Activated CD4-positive, alpha-beta memory T cell treated with anti-CD3 and anti-CD28 coated beads for 36 hours (primary cell): ENCODE measurements at regions not wholly inside any gene's neighbourhood (a gene's known extent, or its start where the extent isn't known, plus 50 kb on each side); places are given as distances from the start of the nearest gene placed in this dataset.

Source experiments
- CTCF ChIA-PET: fragments of 350-600 bp; sonication (Branson Sonifier 250); formaldehyde crosslinking; loops from one replicate; lab custom pipeline; 2021; ENCODE audit warnings: antibody characterized with exemption, inconsistent platforms; lab: Charles Lee
- POLR2A ChIA-PET: fragments of 350-600 bp; sonication (Branson Sonifier 250); formaldehyde crosslinking; loops from one replicate; lab custom pipeline; 2021; ENCODE audit warnings: antibody characterized with exemption; lab: Charles Lee
- DNase-seq: peaks from one replicate; pipeline ENCODE4 v3.0.0-alpha.2; 2020
- H3K27ac Mint-ChIP-seq: one replicate; pipeline ENCODE4 v1.8.0; 2021; ENCODE audit warnings: mixed read lengths
- H3K27me3 Mint-ChIP-seq: one replicate; pipeline ENCODE4 v1.8.0; 2021; ENCODE audit warnings: mixed read lengths
- H3K36me3 Mint-ChIP-seq: one replicate; pipeline ENCODE4 v1.8.0; 2021; ENCODE audit warnings: mixed read lengths
- H3K4me1 Mint-ChIP-seq: one replicate; pipeline ENCODE4 v1.8.0; 2021; ENCODE audit warnings: low read depth, mixed read lengths
- H3K4me3 Mint-ChIP-seq: one replicate; pipeline ENCODE4 v1.8.0; 2021; ENCODE audit warnings: mild to moderate bottlenecking, mixed read lengths
- H3K9me3 Mint-ChIP-seq: one replicate; pipeline ENCODE4 v1.8.0; 2021; ENCODE audit warnings: mixed read lengths
- intact Hi-C: fragments of 100-400 bp; cut with micrococcal nuclease; formaldehyde crosslinking; loops from one replicate; pipeline ENCODE4 v1.15.1; 2023

- ChIA-PET CTCF (interaction anchor here (1.1 kb wide), 1 partner anchor 233 kb away, joined by 3 read pairs; no protein-coding TSS in a partner anchor), POLR2A (no interaction called here)
- no peak for DNase-seq
- Mint-ChIP-seq H3K4me3 (no peak overlapping the region), H3K27me3 (no peaks in the 10 kb centered on the region), H3K4me1 (peaks cover 7% of the 10 kb centered on the region), H3K9me3 (no peaks in the 10 kb centered on the region), H3K27ac (no peak overlapping the region), H3K36me3 (no peaks in the 10 kb centered on the region)
- intact Hi-C loops, result no loop called here
Measured at GRCh38 chr17:79159471-79159870, 84.8 kb downstream of the ENGASE start.

GRCh38 chr17:79156463-79157095 lies 82.0 kb downstream of the ENGASE start:
- Mint-ChIP-seq H3K9me3 (no peaks in the 10 kb centered on the region), H3K4me1 (peaks cover 7% of the 10 kb centered on the region), H3K27ac (no peak overlapping the region), H3K36me3 (no peaks in the 10 kb centered on the region), H3K27me3 (peaks cover 1% of the 10 kb centered on the region), H3K4me3 (no peak overlapping the region)
- DNase-seq, result no peak
- ChIA-PET CTCF (no interaction called here), POLR2A (no interaction called here)
- intact Hi-C loops, result no loop called here

- Mint-ChIP-seq H3K36me3 (no peaks in the 10 kb centered on the region), H3K9me3 (no peaks in the 10 kb centered on the region), H3K4me1 (no peaks in the 10 kb centered on the region), H3K4me3 (no peak overlapping the region), H3K27me3 (peaks cover 1% of the 10 kb centered on the region), H3K27ac (no peak overlapping the region)
- ChIA-PET CTCF (no interaction called here), POLR2A (no interaction called here)
- no peak for DNase-seq
- intact Hi-C loops, result no loop called here
Measured at GRCh38 chr17:79155701-79156100, 81.1 kb downstream of the ENGASE start.

- CTCF ChIA-PET, result no interaction called here
- DNase-seq, result no peak
- no peaks in the 10 kb centered on the region for H3K36me3 Mint-ChIP-seq
- no peaks in the 10 kb centered on the region for H3K9me3 Mint-ChIP-seq
- no peaks in the 10 kb centered on the region for H3K4me1 Mint-ChIP-seq
- no peak overlapping the region for H3K4me3 Mint-ChIP-seq
- intact Hi-C loops, result no loop called here
- no peak overlapping the region for H3K27ac Mint-ChIP-seq
- POLR2A ChIA-PET, result no interaction called here
- peaks cover 4% of the 10 kb centered on the region for H3K27me3 Mint-ChIP-seq
Measured at GRCh38 chr17:79154951-79155585, 80.4 kb downstream of the ENGASE start.

GRCh38 chr17:79154446-79154845 lies 79.8 kb downstream of the ENGASE start:
- no peak overlapping the region for H3K27ac Mint-ChIP-seq
- no peak for DNase-seq
- H3K4me3 Mint-ChIP-seq, result no peak overlapping the region
- H3K36me3 Mint-ChIP-seq, result no peaks in the 10 kb centered on the region
- POLR2A ChIA-PET, result no interaction called here
- H3K4me1 Mint-ChIP-seq, result no peaks in the 10 kb centered on the region
- H3K27me3 Mint-ChIP-seq, result peaks cover 6% of the 10 kb centered on the region
- intact Hi-C loops, result no loop called here
- H3K9me3 Mint-ChIP-seq, result no peaks in the 10 kb centered on the region
- CTCF ChIA-PET, result no interaction called here

- Mint-ChIP-seq H3K9me3 (no peaks in the 10 kb centered on the region), H3K36me3 (no peaks in the 10 kb centered on the region), H3K4me1 (no peaks in the 10 kb centered on the region), H3K27ac (no peak overlapping the region), H3K4me3 (no peak overlapping the region), H3K27me3 (peaks cover 6% of the 10 kb centered on the region)
- ChIA-PET CTCF (no interaction called here), POLR2A (no interaction called here)
- intact Hi-C loops, result no loop called here
- no peak for DNase-seq
Measured at GRCh38 chr17:79153367-79154130, 78.9 kb downstream of the ENGASE start.

- CTCF ChIA-PET, result no interaction called here
- intact Hi-C loops, result no loop called here
- no peaks in the 10 kb centered on the region for H3K4me1 Mint-ChIP-seq
- peaks cover 6% of the 10 kb centered on the region for H3K27me3 Mint-ChIP-seq
- no peak overlapping the region for H3K4me3 Mint-ChIP-seq
- no peak overlapping the region for H3K27ac Mint-ChIP-seq
- no peak for DNase-seq
- H3K9me3 Mint-ChIP-seq, result no peaks in the 10 kb centered on the region
- POLR2A ChIA-PET, result no interaction called here
- no peaks in the 10 kb centered on the region for H3K36me3 Mint-ChIP-seq
Measured at GRCh38 chr17:79152636-79153035, 78.0 kb downstream of the ENGASE start.

- H3K27me3 Mint-ChIP-seq, result peaks cover 6% of the 10 kb centered on the region
- H3K9me3 Mint-ChIP-seq, result no peaks in the 10 kb centered on the region
- intact Hi-C loops, result no loop called here
- ChIA-PET POLR2A (no interaction called here), CTCF (no interaction called here)
- no peak overlapping the region for H3K27ac Mint-ChIP-seq
- no peak overlapping the region for H3K4me3 Mint-ChIP-seq
- DNase-seq, result no peak
- H3K4me1 Mint-ChIP-seq, result no peaks in the 10 kb centered on the region
- H3K36me3 Mint-ChIP-seq, result no peaks in the 10 kb centered on the region
Measured at GRCh38 chr17:79152110-79152509, 77.5 kb downstream of the ENGASE start.

- POLR2A ChIA-PET, result no interaction called here
- Mint-ChIP-seq H3K36me3 (no peaks in the 10 kb centered on the region), H3K4me3 (no peak overlapping the region), H3K9me3 (no peaks in the 10 kb centered on the region), H3K27ac (no peak overlapping the region), H3K4me1 (no peaks in the 10 kb centered on the region), H3K27me3 (peaks cover 6% of the 10 kb centered on the region)
- CTCF ChIA-PET, result no interaction called here
- no peak for DNase-seq
- intact Hi-C loops, result no loop called here
Measured at GRCh38 chr17:79150799-79151198, 76.2 kb downstream of the ENGASE start.

GRCh38 chr17:79150035-79150733 lies 75.6 kb downstream of the ENGASE start:
- Mint-ChIP-seq H3K4me1 (no peaks in the 10 kb centered on the region), H3K27me3 (peaks cover 6% of the 10 kb centered on the region), H3K27ac (no peak overlapping the region), H3K36me3 (no peaks in the 10 kb centered on the region), H3K9me3 (no peaks in the 10 kb centered on the region), H3K4me3 (no peak overlapping the region)
- no peak for DNase-seq
- ChIA-PET CTCF (no interaction called here), POLR2A (no interaction called here)
- intact Hi-C loops, result no loop called here

GRCh38 chr17:79148584-79148983 lies 74.0 kb downstream of the ENGASE start:
- no peaks in the 10 kb centered on the region for H3K4me1 Mint-ChIP-seq
- H3K27me3 Mint-ChIP-seq, result peaks cover 6% of the 10 kb centered on the region
- ChIA-PET POLR2A (no interaction called here), CTCF (no interaction called here)
- H3K27ac Mint-ChIP-seq, result no peak overlapping the region
- no peaks in the 10 kb centered on the region for H3K9me3 Mint-ChIP-seq
- H3K4me3 Mint-ChIP-seq, result no peak overlapping the region
- no peaks in the 10 kb centered on the region for H3K36me3 Mint-ChIP-seq
- intact Hi-C loops, result no loop called here
- DNase-seq, result no peak

- H3K27me3 Mint-ChIP-seq, result peaks cover 5% of the 10 kb centered on the region
- DNase-seq, result no peak
- intact Hi-C loops, result no loop called here
- no peaks in the 10 kb centered on the region for H3K4me1 Mint-ChIP-seq
- ChIA-PET CTCF (no interaction called here), POLR2A (no interaction called here)
- H3K36me3 Mint-ChIP-seq, result no peaks in the 10 kb centered on the region
- H3K27ac Mint-ChIP-seq, result no peak overlapping the region
- no peaks in the 10 kb centered on the region for H3K9me3 Mint-ChIP-seq
- H3K4me3 Mint-ChIP-seq, result no peak overlapping the region
Measured at GRCh38 chr17:79147746-79148506, 73.3 kb downstream of the ENGASE start.
